ENCODE measurements at regions not wholly inside any gene's neighbourhood (a gene's known extent, or its start where the extent isn't known, plus 50 kb on each side); places are given as distances from the start of the nearest gene placed in this dataset.

- TF ChIP-seq BRCA1 (IDR thresholded peaks at IDR 0.05; ENCODE audit: low read depth, low read length) = no peak
These were observed 656.1 kb downstream of the TBC1D4 start (continued) for GRCh38 chr13:74825938-74826246.
